ENCODE measurements at regions not wholly inside any gene's neighbourhood (a gene's known extent, or its start where the extent isn't known, plus 50 kb on each side); places are given as distances from the start of the nearest gene placed in this dataset.

DNA sequence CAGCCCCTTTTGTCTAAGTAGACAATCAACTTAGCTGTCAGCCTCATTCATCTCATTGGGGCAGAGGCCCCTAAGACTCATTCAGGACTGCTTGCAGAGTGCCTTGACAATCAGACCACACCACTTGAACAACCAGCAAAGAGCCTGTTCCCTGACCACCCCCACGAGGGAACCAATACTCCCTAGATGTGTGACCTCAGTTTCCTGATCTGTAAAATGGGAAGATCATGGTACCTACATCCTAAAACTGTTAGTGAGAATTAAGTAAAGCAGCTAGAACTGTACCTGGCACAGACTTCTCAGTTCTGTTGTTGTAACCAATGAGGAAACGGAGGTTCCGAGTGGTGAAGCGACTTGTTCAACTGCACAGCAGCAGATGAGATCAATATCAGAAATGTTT is 298.5 kb downstream of the RRAGC start:
- TF ChIP-seq, protein P1, sequence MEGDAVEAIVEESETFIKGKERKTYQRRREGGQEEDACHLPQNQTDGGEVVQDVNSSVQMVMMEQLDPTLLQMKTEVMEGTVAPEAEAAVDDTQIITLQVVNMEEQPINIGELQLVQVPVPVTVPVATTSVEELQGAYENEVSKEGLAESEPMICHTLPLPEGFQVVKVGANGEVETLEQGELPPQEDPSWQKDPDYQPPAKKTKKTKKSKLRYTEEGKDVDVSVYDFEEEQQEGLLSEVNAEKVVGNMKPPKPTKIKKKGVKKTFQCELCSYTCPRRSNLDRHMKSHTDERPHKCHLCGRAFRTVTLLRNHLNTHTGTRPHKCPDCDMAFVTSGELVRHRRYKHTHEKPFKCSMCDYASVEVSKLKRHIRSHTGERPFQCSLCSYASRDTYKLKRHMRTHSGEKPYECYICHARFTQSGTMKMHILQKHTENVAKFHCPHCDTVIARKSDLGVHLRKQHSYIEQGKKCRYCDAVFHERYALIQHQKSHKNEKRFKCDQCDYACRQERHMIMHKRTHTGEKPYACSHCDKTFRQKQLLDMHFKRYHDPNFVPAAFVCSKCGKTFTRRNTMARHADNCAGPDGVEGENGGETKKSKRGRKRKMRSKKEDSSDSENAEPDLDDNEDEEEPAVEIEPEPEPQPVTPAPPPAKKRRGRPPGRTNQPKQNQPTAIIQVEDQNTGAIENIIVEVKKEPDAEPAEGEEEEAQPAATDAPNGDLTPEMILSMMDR (IDR thresholded peaks at IDR 0.05; ENCODE audit: insufficient read depth, missing control alignments) = no peak

GRCh38 chr1:38560457-38560856 is 299.1 kb downstream of the RRAGC start:
- TF ChIP-seq, protein P1 (IDR thresholded peaks at IDR 0.05; ENCODE audit: insufficient read depth, missing control alignments) = no peak
- no peak for DNase-seq (ENCODE audit: insufficient read length, low spot score)
- no peak for FAIRE-seq

More for the DNA sequence above, 298.5 kb downstream of the RRAGC start:
- DNase-seq (ENCODE audit: insufficient read length, low spot score) = no peak
- FAIRE-seq = no peak

DNA sequence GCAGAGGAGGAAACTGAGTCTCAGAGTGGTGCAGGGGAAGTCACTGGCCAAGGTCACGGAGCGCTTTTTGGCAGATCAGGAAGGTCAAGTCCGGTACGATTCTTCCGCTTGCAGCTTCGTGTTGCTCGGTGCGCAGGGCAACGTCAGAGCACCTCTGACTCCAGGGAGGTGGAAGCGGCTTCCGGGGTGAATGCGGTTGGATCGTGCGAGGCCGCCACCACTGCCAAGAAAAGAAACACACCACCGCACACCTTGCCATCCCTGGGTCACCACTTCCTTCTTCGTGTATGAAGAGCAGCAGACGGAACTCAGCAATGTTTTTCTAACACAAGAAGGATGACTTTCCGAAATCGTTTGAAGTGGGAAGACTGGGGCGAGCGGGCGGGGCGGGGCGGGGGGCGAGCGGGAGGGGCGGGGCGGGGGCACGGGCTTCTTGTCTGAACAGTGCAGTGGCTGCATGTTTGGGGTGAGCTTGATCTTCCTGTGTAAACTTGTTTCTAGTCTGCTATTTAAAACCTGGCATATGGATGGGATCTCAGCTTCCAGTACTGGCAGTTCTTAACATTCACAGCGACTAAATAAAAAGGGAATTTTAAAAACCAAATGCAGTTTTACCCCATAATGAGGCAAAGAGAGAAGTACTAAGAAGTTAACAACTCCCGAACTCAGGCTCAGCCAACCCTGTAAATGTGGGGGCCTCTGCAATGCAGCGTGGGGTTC is 300.0 kb downstream of the RRAGC start:
- FAIRE-seq (no peak), DNase-seq (ENCODE audit: insufficient read length, low spot score) (no peak)
- TF ChIP-seq, protein P1 (IDR thresholded peaks at IDR 0.05; ENCODE audit: insufficient read depth, missing control alignments) = no peak

GRCh38 chr1:38558500-38559445 is 300.8 kb downstream of the RRAGC start:
- no peak for DNase-seq (ENCODE audit: insufficient read length, low spot score)
- FAIRE-seq = no peak
- TF ChIP-seq, protein P1 (IDR thresholded peaks at IDR 0.05; ENCODE audit: insufficient read depth, missing control alignments) = no peak

GRCh38 chr1:38558055-38558454 is 301.5 kb downstream of the RRAGC start:
- FAIRE-seq (no peak), DNase-seq (ENCODE audit: insufficient read length, low spot score) (no peak)
- TF ChIP-seq, protein P1 (IDR thresholded peaks at IDR 0.05; ENCODE audit: insufficient read depth, missing control alignments) = no peak

DNA sequence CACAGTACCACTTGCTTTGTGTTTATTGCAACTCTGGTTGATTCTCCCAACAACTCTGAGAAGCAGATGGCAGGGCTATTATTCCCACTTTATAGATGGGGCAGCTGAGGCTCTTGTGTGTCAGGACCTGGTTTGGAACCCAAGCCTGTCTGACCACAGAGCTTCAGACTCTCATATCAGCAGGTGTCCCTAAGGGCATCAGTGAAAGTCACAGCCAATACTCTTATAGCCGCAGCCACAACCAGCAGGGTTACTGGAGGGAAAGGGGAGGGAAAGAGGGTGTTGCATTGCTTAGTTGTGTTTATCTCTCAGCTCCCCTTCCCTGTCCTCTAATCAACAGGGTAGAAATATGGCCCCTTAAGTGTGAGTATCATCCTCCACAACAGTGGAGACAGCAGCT is 304.0 kb downstream of the RRAGC start:
- TF ChIP-seq, protein P1 (IDR thresholded peaks at IDR 0.05; ENCODE audit: insufficient read depth, missing control alignments) = no peak
- DNase-seq (ENCODE audit: insufficient read length, low spot score) = no peak
- FAIRE-seq = no peak

All from D721Med (cell line).